Breast epithelium (tissue), 4 donors: ENCODE measurements at regions not wholly inside any gene's neighbourhood (a gene's known extent, or its start where the extent isn't known, plus 50 kb on each side); places are given as distances from the start of the nearest gene placed in this dataset.

Experiments used
- DNase-seq, 2 donors: peaks; one replicate each; pipeline ENCODE4 v3.0.0-alpha.2; 2019; ENCODE audit warnings: low spot score in 2 of 2
- H3K27ac ChIP-seq, 2 donors: fragments of 200-600 bp; sonication (generic) in 1 of 2; one replicate each; pipeline ENCODE4 v1.5.1; 2016 to 2019; ENCODE audit warnings: mild to moderate bottlenecking in 1 of 2
- H3K27me3 ChIP-seq, 2 donors: fragments of 200-600 bp; sonication (generic) in 1 of 2; one replicate each; pipeline versions ENCODE4 v1.5.1 to v1.6.0; 2017 to 2019; ENCODE audit warnings: control low read depth in 1 of 2, mild to moderate bottlenecking in 1 of 2
- H3K36me3 ChIP-seq: fragments of 200-600 bp; one replicate; pipeline ENCODE4 v1.5.1; 2019
- H3K4me1 ChIP-seq, 2 donors: fragments of 200-600 bp; sonication (generic); one replicate each; pipeline ENCODE4 v1.5.1; 2016 to 2019; ENCODE audit warnings: control low read depth in 1 of 2
- H3K4me3 ChIP-seq, 3 donors: fragments of 200-600 bp; sonication (generic); 1 replicate in 2 of 3; 2 replicates in 1 of 3; pipeline ENCODE4 v1.5.1; 2016 to 2019; ENCODE audit warnings: mild to moderate bottlenecking in 3 of 3, moderate library complexity in 2 of 3
- H3K9me3 ChIP-seq, 2 donors: fragments of 200-600 bp; sonication (generic) in 1 of 2; one replicate each; pipeline ENCODE4 v1.5.1; 2016 to 2019; ENCODE audit warnings: control low read depth in 1 of 2
- CTCF ChIP-seq, 3 donors: fragments of 450-650 bp; IDR thresholded peaks; one replicate each; pipeline ENCODE4 v1.5.1; 2016 to 2017; ENCODE audit warnings: antibody characterized with exemption in 3 of 3, mild to moderate bottlenecking in 3 of 3, moderate library complexity in 3 of 3
- POLR2A ChIP-seq: fragments of 450-650 bp; IDR thresholded peaks from one replicate; pipeline ENCODE4 v1.6.1; 2016; ENCODE audit warnings: antibody characterized with exemption, mild to moderate bottlenecking, moderate library complexity
- POLR2AphosphoS5 ChIP-seq, 3 donors: sonication (generic); formaldehyde crosslinking; IDR thresholded peaks; one replicate each; pipeline ENCODE4 v1.6.1; 2017; ENCODE audit warnings: antibody characterized with exemption in 3 of 3
- intact Hi-C: fragments of 100-400 bp; cut with DNase I; formaldehyde crosslinking; loops from one replicate; pipeline ENCODE4 v1.15.1; 2023; ENCODE audit warnings: low total_unique reads

GRCh38 chr18:27609221-27609620 lies 424.1 kb upstream of the CHST9 start:
- TF ChIP-seq CTCF (IDR thresholded peaks at IDR 0.05) (no peak), POLR2A (no peak), POLR2AphosphoS5 (IDR thresholded peaks at IDR 0.05) (no peak)
- Histone ChIP-seq H3K9me3 (no peaks in the 10 kb centered on the region), H3K27ac (no peak overlapping the region), H3K36me3 (no peaks in the 10 kb centered on the region), H3K4me3 (no peak overlapping the region), H3K27me3 (no peaks in the 10 kb centered on the region), H3K4me1 (no peaks in the 10 kb centered on the region)
- DNase-seq = no peak
- intact Hi-C loops = loop anchor here (5.0 to 10.0 kb wide), 2 partner anchors 598 to 784 kb away; no protein-coding TSS in a partner anchor

DNA sequence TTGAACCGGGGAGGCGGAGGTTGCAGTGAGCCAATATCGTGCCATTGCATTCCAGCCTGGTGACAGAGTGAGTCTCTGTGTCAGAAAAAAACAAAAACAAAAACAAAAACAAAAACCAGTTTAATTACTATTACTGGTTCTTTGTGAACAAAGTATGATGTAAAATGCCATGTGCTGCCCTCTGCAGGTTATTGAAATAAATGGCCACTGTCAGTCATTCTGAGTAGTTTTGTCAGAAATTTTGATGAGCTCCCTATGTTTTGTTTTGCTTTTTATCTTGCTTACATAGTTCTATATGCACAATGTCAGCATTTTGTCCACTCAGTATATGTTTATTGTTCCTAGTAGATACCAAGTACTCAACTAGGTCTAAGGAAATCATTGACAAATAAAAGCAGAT lies 423.6 kb upstream of the CHST9 start:
- H3K36me3 ChIP-seq = no peaks in the 10 kb centered on the region
- intact Hi-C loops = loop anchor here (5.0 to 10.0 kb wide), 2 partner anchors 599 to 784 kb away; no protein-coding TSS in a partner anchor
- H3K4me3 ChIP-seq = no peak overlapping the region

GRCh38 chr18:27608174-27608573 lies 423.1 kb upstream of the CHST9 start:
- Histone ChIP-seq H3K4me1 (no peaks in the 10 kb centered on the region), H3K4me3 (no peak overlapping the region), H3K27ac (no peak overlapping the region), H3K27me3 (no peaks in the 10 kb centered on the region), H3K36me3 (no peaks in the 10 kb centered on the region), H3K9me3 (no peaks in the 10 kb centered on the region)
- no peak for DNase-seq
- TF ChIP-seq POLR2AphosphoS5 (IDR thresholded peaks at IDR 0.05) = no peak
- TF ChIP-seq CTCF (IDR thresholded peaks at IDR 0.05) = no peak
- no peak for TF ChIP-seq POLR2A
- intact Hi-C loops = loop anchor here (5.0 to 10.0 kb wide), 2 partner anchors 599 to 783 kb away; no protein-coding TSS in a partner anchor

More for the DNA sequence above, 423.6 kb upstream of the CHST9 start:
- Histone ChIP-seq H3K4me1 (no peaks in the 10 kb centered on the region), H3K9me3 (no peaks in the 10 kb centered on the region), H3K27ac (no peak overlapping the region), H3K27me3 (no peaks in the 10 kb centered on the region)
- DNase-seq = no peak
- TF ChIP-seq CTCF (IDR thresholded peaks at IDR 0.05) = no peak

DNA sequence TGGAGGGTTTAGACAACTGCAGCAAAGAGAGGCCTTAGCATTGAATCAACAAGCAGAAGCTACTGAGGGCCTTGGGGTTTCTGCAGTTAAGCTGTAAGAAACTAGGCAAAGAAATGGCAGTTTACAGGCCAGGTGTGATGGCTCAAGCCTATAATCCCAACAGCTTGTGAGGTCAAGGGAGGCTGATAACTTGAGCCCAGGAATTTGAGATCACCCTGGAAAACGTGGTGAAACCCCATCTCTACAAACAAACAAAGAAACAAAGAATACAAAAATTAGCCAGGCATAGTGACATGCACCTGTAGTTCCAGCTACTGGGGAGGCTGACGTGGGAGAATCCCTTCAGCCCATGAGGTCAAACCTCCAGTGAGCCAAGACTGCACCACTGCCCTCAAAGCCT lies 421.6 kb upstream of the CHST9 start:
- Histone ChIP-seq H3K4me3 (no peak overlapping the region), H3K9me3 (no peaks in the 10 kb centered on the region), H3K27ac (no peak overlapping the region), H3K27me3 (no peaks in the 10 kb centered on the region), H3K4me1 (no peaks in the 10 kb centered on the region), H3K36me3 (no peaks in the 10 kb centered on the region)
- intact Hi-C loops = loop anchor here (5.0 to 10.0 kb wide), 2 partner anchors 601 to 782 kb away; no protein-coding TSS in a partner anchor
- no peak for DNase-seq
- TF ChIP-seq POLR2A (no peak), CTCF (IDR thresholded peaks at IDR 0.05) (no peak), POLR2AphosphoS5 (IDR thresholded peaks at IDR 0.05) (no peak)

GRCh38 chr18:27605107-27605834 lies 420.2 kb upstream of the CHST9 start:
- Histone ChIP-seq H3K27ac (no peak overlapping the region), H3K27me3 (no peaks in the 10 kb centered on the region), H3K4me1 (no peaks in the 10 kb centered on the region), H3K36me3 (no peaks in the 10 kb centered on the region), H3K4me3 (no peak overlapping the region), H3K9me3 (no peaks in the 10 kb centered on the region)
- peak; percentile 36 to 59 (median 57) for TF ChIP-seq CTCF (IDR thresholded peaks at IDR 0.05)
- no peak for TF ChIP-seq POLR2AphosphoS5 (IDR thresholded peaks at IDR 0.05)
- no peak for TF ChIP-seq POLR2A
- DNase-seq = peak in 1 of 2 donors; percentile 34
- intact Hi-C loops = loop anchor here (5.0 to 10.0 kb wide), 2 partner anchors 602 to 780 kb away; no protein-coding TSS in a partner anchor
